ENCODE measurements at regions not wholly inside any gene's neighbourhood (a gene's known extent, or its start where the extent isn't known, plus 50 kb on each side); places are given as distances from the start of the nearest gene placed in this dataset.

DNA sequence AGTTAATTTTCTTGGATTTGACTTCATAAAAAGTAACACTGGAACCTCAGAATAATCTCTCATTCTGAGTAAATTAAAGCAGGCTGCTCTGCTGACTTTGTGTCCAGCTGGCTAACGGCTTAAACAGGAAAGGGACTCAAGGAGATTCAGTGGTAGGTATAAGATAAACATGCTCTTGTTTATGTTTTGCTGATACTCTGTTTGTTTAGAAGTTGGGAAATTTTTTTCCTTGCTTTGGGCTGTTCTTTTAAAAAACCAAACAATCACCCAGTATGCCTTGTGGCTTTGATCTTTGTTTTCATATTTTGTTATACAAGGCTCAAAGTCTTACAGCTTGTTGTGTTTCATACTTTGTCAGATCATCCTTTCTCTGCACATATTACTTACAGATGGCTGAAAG lies 237.6 kb upstream of the RIOK2 start:
- Histone ChIP-seq H3K27me3 (ENCODE audit: control insufficient read depth in 1 of 2, insufficient read depth in 2 of 2, low read length in 2 of 2) (no peaks in the 10 kb centered on the region), H3K36me3 (ENCODE audit: control insufficient read depth in 1 of 2, insufficient read depth in 2 of 2, low read length in 2 of 2) (no peaks in the 10 kb centered on the region), H3K4me1 (ENCODE audit: control insufficient read depth in 1 of 2, insufficient read depth in 2 of 2, low read length in 2 of 2) (no peaks in the 10 kb centered on the region), H3K9ac (ENCODE audit: low read depth in 1 of 2, low read length in 2 of 2) (no peak overlapping the region), H3K27ac (ENCODE audit: low read depth, low read length) (no peak overlapping the region), H3K9me3 (ENCODE audit: control insufficient read depth in 1 of 2, low read length in 2 of 2) (no peaks in the 10 kb centered on the region), H3K4me3 (ENCODE audit: low read depth in 1 of 2, low read length in 2 of 2) (no peak overlapping the region)

DNA sequence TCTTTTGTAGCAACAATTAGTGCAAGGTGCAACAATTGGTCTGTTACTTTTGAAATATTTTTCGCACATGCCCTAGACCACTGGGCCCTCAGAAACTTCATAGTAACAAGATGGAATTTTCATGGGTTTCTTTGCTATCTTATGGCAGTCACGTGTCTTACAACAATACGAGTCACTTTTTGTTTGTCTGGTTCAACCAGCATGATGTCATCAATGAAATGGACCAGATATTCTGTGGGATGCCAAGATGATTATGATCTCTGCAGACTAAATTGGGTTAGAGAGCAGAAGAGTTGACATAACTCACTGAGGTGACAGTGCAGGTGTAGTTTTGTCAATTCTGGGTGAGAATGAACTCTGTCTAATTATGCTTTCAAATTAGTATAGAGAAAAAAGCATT lies 239.6 kb upstream of the RIOK2 start:
- H3K9ac ChIP-seq (ENCODE audit: low read depth in 1 of 2, low read length in 2 of 2), result no peak overlapping the region
- H3K4me3 ChIP-seq (ENCODE audit: low read depth in 1 of 2, low read length in 2 of 2), result no peak overlapping the region
- no peaks in the 10 kb centered on the region for H3K9me3 ChIP-seq (ENCODE audit: control insufficient read depth in 1 of 2, low read length in 2 of 2)
- H3K27me3 ChIP-seq (ENCODE audit: control insufficient read depth in 1 of 2, insufficient read depth in 2 of 2, low read length in 2 of 2), result no peaks in the 10 kb centered on the region
- H3K27ac ChIP-seq (ENCODE audit: low read depth, low read length), result no peak overlapping the region
- no peaks in the 10 kb centered on the region for H3K4me1 ChIP-seq (ENCODE audit: control insufficient read depth in 1 of 2, insufficient read depth in 2 of 2, low read length in 2 of 2)
- H3K36me3 ChIP-seq (ENCODE audit: control insufficient read depth in 1 of 2, insufficient read depth in 2 of 2, low read length in 2 of 2), result no peaks in the 10 kb centered on the region

DNA sequence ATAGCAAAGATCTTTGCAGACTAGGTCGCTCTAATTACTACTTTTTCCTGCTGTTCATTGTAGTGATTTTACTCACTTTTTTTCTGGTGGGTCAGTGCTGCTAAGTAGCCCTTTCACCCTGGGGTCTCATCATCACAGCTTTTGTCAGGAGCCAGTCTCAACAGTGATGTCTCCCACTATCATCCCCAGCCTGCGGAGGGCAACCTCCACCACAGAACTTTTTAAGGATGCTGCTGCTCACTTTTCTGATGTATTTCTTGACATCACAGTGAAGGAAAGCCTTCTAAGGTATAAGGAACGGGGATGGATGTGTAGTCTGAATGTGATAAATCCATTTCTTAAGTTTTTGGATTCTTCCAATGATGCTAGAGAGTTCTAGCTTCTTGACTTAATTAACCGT lies 242.5 kb upstream of the RIOK2 start:
- H3K27ac ChIP-seq (ENCODE audit: low read depth, low read length), result no peak overlapping the region
- H3K4me3 ChIP-seq (ENCODE audit: low read depth in 1 of 2, low read length in 2 of 2), result no peak overlapping the region
- no peaks in the 10 kb centered on the region for H3K27me3 ChIP-seq (ENCODE audit: control insufficient read depth in 1 of 2, insufficient read depth in 2 of 2, low read length in 2 of 2)
- H3K9me3 ChIP-seq (ENCODE audit: control insufficient read depth in 1 of 2, low read length in 2 of 2), result no peaks in the 10 kb centered on the region
- H3K4me1 ChIP-seq (ENCODE audit: control insufficient read depth in 1 of 2, insufficient read depth in 2 of 2, low read length in 2 of 2), result no peaks in the 10 kb centered on the region
- H3K36me3 ChIP-seq (ENCODE audit: control insufficient read depth in 1 of 2, insufficient read depth in 2 of 2, low read length in 2 of 2), result no peaks in the 10 kb centered on the region
- no peak overlapping the region for H3K9ac ChIP-seq (ENCODE audit: low read depth in 1 of 2, low read length in 2 of 2)

DNA sequence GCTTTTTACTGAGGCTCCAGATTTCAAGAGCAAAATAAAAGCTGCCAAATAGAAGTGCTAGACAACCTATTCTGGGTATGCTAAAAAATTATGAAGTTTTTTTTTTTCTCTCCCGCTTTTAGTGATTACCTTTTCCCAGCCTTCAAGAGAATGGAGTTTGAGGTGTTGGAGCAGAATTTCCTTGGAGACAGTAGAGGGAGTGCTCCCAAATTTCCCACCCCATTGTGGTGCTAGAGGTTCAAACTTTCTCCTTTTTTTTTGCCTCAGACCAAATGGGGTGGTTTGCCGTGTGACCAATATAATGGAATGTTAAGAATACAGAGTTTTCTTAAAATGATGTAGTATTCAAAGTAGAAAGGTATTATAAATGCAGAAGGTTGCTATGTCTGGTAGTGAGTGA lies 244.2 kb upstream of the RIOK2 start:
- H3K9ac ChIP-seq (ENCODE audit: low read depth in 1 of 2, low read length in 2 of 2), result no peak overlapping the region
- H3K27me3 ChIP-seq (ENCODE audit: control insufficient read depth in 1 of 2, insufficient read depth in 2 of 2, low read length in 2 of 2), result no peaks in the 10 kb centered on the region
- no peaks in the 10 kb centered on the region for H3K36me3 ChIP-seq (ENCODE audit: control insufficient read depth in 1 of 2, insufficient read depth in 2 of 2, low read length in 2 of 2)
- H3K9me3 ChIP-seq (ENCODE audit: control insufficient read depth in 1 of 2, low read length in 2 of 2), result no peaks in the 10 kb centered on the region
- no peak overlapping the region for H3K4me3 ChIP-seq (ENCODE audit: low read depth in 1 of 2, low read length in 2 of 2)
- H3K27ac ChIP-seq (ENCODE audit: low read depth, low read length), result no peak overlapping the region
- H3K4me1 ChIP-seq (ENCODE audit: control insufficient read depth in 1 of 2, insufficient read depth in 2 of 2, low read length in 2 of 2), result no peaks in the 10 kb centered on the region

DNA sequence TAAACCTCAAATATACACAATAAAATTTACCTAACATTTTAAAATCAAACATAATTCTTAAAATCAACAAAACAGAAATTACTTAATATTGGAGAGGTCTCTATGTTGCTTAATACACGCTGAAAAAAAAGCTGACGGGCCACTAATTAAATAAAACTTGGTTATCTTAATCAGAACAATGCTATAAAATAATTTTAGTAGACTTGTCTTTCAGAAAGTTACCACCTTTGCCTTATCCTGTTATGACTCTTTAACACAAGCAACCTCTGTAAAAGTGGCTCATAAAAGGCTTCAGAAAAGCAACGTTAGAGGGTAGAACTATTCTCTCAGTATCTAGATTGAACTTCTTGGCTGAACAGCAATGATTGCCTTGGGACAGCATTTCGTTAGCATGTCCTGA lies 251.0 kb upstream of the RIOK2 start:
- Histone ChIP-seq H3K9ac (ENCODE audit: low read depth in 1 of 2, low read length in 2 of 2) (no peak overlapping the region), H3K4me1 (ENCODE audit: control insufficient read depth in 1 of 2, insufficient read depth in 2 of 2, low read length in 2 of 2) (no peaks in the 10 kb centered on the region), H3K27me3 (ENCODE audit: control insufficient read depth in 1 of 2, insufficient read depth in 2 of 2, low read length in 2 of 2) (no peaks in the 10 kb centered on the region), H3K4me3 (ENCODE audit: low read depth in 1 of 2, low read length in 2 of 2) (no peak overlapping the region), H3K27ac (ENCODE audit: low read depth, low read length) (no peak overlapping the region), H3K36me3 (ENCODE audit: control insufficient read depth in 1 of 2, insufficient read depth in 2 of 2, low read length in 2 of 2) (no peaks in the 10 kb centered on the region), H3K9me3 (ENCODE audit: control insufficient read depth in 1 of 2, low read length in 2 of 2) (no peaks in the 10 kb centered on the region)

DNA sequence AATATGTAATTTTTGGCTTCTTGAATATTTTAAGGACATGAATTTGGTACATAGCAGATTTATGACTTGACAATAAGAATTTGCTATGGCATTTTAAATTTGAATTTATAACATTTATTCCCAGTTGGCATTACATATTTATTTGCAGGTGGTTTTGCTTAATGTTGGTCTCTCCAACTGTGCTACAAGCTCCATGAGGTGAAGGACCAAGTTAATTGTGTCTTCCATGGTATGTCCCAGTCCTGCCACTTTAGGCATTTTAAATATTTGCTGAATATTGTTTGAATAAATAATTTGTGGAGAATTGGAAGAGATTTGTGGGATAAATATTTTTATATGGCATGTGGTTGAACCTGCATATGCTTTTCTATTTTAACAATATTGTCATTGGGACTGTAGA lies 253.4 kb upstream of the RIOK2 start:
- no peaks in the 10 kb centered on the region for H3K27me3 ChIP-seq (ENCODE audit: control insufficient read depth in 1 of 2, insufficient read depth in 2 of 2, low read length in 2 of 2)
- H3K4me1 ChIP-seq (ENCODE audit: control insufficient read depth in 1 of 2, insufficient read depth in 2 of 2, low read length in 2 of 2), result no peaks in the 10 kb centered on the region
- H3K9ac ChIP-seq (ENCODE audit: low read depth in 1 of 2, low read length in 2 of 2), result no peak overlapping the region
- no peak overlapping the region for H3K27ac ChIP-seq (ENCODE audit: low read depth, low read length)
- no peak overlapping the region for H3K4me3 ChIP-seq (ENCODE audit: low read depth in 1 of 2, low read length in 2 of 2)
- H3K9me3 ChIP-seq (ENCODE audit: control insufficient read depth in 1 of 2, low read length in 2 of 2), result no peaks in the 10 kb centered on the region
- H3K36me3 ChIP-seq (ENCODE audit: control insufficient read depth in 1 of 2, insufficient read depth in 2 of 2, low read length in 2 of 2), result no peaks in the 10 kb centered on the region

DNA sequence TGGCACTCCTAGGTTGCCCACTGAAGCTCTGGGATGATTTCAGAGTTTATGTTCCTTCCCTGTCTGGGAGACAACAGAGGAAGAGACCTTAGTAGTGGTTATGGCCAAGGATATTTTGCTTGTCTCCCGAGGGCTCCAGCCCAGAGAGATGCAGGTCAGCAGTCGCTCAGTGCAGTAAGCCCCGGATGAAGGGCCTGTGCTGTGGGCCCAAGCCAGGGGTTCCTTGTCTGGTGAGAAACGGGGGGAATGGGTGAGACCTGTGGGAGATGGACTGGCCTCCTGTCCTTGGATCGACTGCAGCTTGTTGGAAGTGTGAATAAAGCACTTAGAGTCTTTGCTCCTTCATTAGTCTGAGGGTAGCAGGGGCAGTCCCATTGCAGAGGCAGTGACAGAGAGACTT lies 260.7 kb upstream of the RIOK2 start:
- H3K36me3 ChIP-seq (ENCODE audit: control insufficient read depth in 1 of 2, insufficient read depth in 2 of 2, low read length in 2 of 2), result no peaks in the 10 kb centered on the region

DNA sequence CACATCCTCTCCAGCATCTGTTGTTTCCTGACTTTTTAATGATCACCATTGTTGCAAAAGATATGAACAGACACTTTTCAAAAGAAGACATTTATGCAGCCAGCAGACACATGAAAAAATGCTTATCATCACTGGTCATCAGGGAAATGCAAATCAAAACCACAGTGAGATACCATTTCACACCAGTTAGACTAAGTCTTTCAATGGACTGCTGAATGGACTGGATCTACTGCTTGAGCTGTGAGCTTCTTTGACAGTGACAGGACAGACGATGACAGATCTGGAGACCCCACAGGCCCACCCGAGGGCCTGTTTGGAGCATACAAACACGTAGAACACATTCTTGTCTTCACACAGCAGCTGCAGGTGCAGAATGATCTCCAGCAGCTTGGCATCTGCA lies 266.1 kb upstream of the RIOK2 start:
- no peaks in the 10 kb centered on the region for H3K36me3 ChIP-seq (ENCODE audit: control insufficient read depth in 1 of 2, insufficient read depth in 2 of 2, low read length in 2 of 2)
- H3K27me3 ChIP-seq (ENCODE audit: control insufficient read depth in 1 of 2, insufficient read depth in 2 of 2, low read length in 2 of 2), result no peaks in the 10 kb centered on the region
- no peak overlapping the region for H3K9ac ChIP-seq (ENCODE audit: low read depth in 1 of 2, low read length in 2 of 2)
- H3K27ac ChIP-seq (ENCODE audit: low read depth, low read length), result no peak overlapping the region
- H3K4me1 ChIP-seq (ENCODE audit: control insufficient read depth in 1 of 2, insufficient read depth in 2 of 2, low read length in 2 of 2), result no peaks in the 10 kb centered on the region
- H3K9me3 ChIP-seq (ENCODE audit: control insufficient read depth in 1 of 2, low read length in 2 of 2), result peaks cover 3 to 5% of the 10 kb centered on the region in 2 donors
- no peak overlapping the region for H3K4me3 ChIP-seq (ENCODE audit: low read depth in 1 of 2, low read length in 2 of 2)

More for the DNA sequence above, 260.7 kb upstream of the RIOK2 start:
- Histone ChIP-seq H3K4me1 (ENCODE audit: control insufficient read depth in 1 of 2, insufficient read depth in 2 of 2, low read length in 2 of 2) (no peaks in the 10 kb centered on the region), H3K9me3 (ENCODE audit: control insufficient read depth in 1 of 2, low read length in 2 of 2) (peaks cover 3 to 5% of the 10 kb centered on the region in 2 donors), H3K27ac (ENCODE audit: low read depth, low read length) (no peak overlapping the region), H3K27me3 (ENCODE audit: control insufficient read depth in 1 of 2, insufficient read depth in 2 of 2, low read length in 2 of 2) (no peaks in the 10 kb centered on the region), H3K9ac (ENCODE audit: low read depth in 1 of 2, low read length in 2 of 2) (no peak overlapping the region), H3K4me3 (ENCODE audit: low read depth in 1 of 2, low read length in 2 of 2) (no peak overlapping the region)

DNA sequence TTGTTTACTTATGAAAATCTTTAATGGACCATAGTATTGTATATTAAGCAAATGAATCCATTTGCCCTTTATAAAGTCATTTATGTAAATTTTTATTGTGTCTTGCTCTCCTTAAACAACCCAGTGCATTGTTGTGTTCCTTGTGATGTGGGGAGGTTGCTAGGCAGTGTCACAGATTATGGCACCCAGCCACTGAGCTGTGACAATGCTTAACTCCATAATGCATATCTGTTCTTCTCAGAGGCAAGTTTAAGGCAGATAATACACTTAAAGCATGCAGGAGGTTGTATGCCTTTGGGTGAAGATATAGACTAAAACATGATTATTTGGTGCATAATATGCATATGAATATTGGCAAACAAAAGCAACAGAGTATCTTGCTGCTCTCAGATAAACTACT lies 269.6 kb upstream of the RIOK2 start:
- no peaks in the 10 kb centered on the region for H3K27me3 ChIP-seq (ENCODE audit: control insufficient read depth in 1 of 2, insufficient read depth in 2 of 2, low read length in 2 of 2)
- no peaks in the 10 kb centered on the region for H3K4me1 ChIP-seq (ENCODE audit: control insufficient read depth in 1 of 2, insufficient read depth in 2 of 2, low read length in 2 of 2)
- H3K9ac ChIP-seq (ENCODE audit: low read depth in 1 of 2, low read length in 2 of 2), result no peak overlapping the region
- H3K36me3 ChIP-seq (ENCODE audit: control insufficient read depth in 1 of 2, insufficient read depth in 2 of 2, low read length in 2 of 2), result no peaks in the 10 kb centered on the region
- no peak overlapping the region for H3K4me3 ChIP-seq (ENCODE audit: low read depth in 1 of 2, low read length in 2 of 2)
- H3K27ac ChIP-seq (ENCODE audit: low read depth, low read length), result no peak overlapping the region
- H3K9me3 ChIP-seq (ENCODE audit: control insufficient read depth in 1 of 2, low read length in 2 of 2), result no peaks in the 10 kb centered on the region

DNA sequence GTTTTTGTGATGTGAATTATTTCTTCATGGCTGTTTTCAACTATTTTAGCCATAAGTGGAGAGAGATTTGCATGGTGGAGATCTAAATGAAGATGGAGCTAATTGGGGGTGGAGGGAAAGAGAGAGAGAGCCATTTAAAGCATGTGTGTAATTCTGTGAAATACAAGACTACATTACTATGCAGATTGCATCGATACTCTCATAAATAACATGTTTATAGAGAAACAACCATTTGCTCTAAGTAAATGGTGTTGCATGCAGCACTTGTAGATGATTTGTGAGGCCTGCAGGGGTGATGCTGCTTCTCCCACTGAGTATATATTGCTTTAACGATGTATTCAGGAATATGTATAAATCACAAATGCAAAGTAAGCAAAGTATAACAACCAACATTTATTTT lies 270.2 kb upstream of the RIOK2 start:
- H3K27me3 ChIP-seq (ENCODE audit: control insufficient read depth in 1 of 2, insufficient read depth in 2 of 2, low read length in 2 of 2), result no peaks in the 10 kb centered on the region
- H3K9ac ChIP-seq (ENCODE audit: low read depth in 1 of 2, low read length in 2 of 2), result no peak overlapping the region
- no peak overlapping the region for H3K27ac ChIP-seq (ENCODE audit: low read depth, low read length)
- no peaks in the 10 kb centered on the region for H3K4me1 ChIP-seq (ENCODE audit: control insufficient read depth in 1 of 2, insufficient read depth in 2 of 2, low read length in 2 of 2)
- no peak overlapping the region for H3K4me3 ChIP-seq (ENCODE audit: low read depth in 1 of 2, low read length in 2 of 2)
- no peaks in the 10 kb centered on the region for H3K36me3 ChIP-seq (ENCODE audit: control insufficient read depth in 1 of 2, insufficient read depth in 2 of 2, low read length in 2 of 2)
- no peaks in the 10 kb centered on the region for H3K9me3 ChIP-seq (ENCODE audit: control insufficient read depth in 1 of 2, low read length in 2 of 2)

DNA sequence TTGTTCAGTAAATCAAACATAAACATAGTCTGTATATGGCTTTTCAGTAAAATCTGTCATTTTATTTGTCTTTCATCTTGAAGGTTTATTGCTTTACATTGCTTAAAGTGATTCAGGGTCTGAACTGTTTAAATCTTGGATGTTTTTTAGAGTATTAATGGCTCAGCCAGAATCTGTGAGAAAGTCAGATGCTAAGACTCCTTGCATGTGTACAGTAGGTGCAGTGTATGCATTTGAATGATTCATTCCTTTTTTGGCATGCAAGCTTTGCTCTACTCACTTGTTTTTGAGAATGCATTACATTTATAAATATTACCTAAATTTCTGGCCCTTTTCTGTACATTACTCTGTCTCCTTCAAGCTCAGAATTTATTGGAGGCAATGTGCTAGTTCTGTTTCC lies 271.0 kb upstream of the RIOK2 start:
- Histone ChIP-seq H3K4me3 (ENCODE audit: low read depth in 1 of 2, low read length in 2 of 2) (no peak overlapping the region), H3K4me1 (ENCODE audit: control insufficient read depth in 1 of 2, insufficient read depth in 2 of 2, low read length in 2 of 2) (no peaks in the 10 kb centered on the region), H3K36me3 (ENCODE audit: control insufficient read depth in 1 of 2, insufficient read depth in 2 of 2, low read length in 2 of 2) (no peaks in the 10 kb centered on the region), H3K27ac (ENCODE audit: low read depth, low read length) (no peak overlapping the region), H3K27me3 (ENCODE audit: control insufficient read depth in 1 of 2, insufficient read depth in 2 of 2, low read length in 2 of 2) (no peaks in the 10 kb centered on the region), H3K9me3 (ENCODE audit: control insufficient read depth in 1 of 2, low read length in 2 of 2) (no peaks in the 10 kb centered on the region), H3K9ac (ENCODE audit: low read depth in 1 of 2, low read length in 2 of 2) (no peak overlapping the region)

Data from duodenal mucosa (tissue), 2 donors.